Prostate gland (tissue), 2 donors: ENCODE measurements at regions not wholly inside any gene's neighbourhood (a gene's known extent, or its start where the extent isn't known, plus 50 kb on each side); places are given as distances from the start of the nearest gene placed in this dataset.

Experiments
- DNase-seq: peaks from one replicate; pipeline ENCODE4 v3.0.0-alpha.2; 2019; ENCODE audit warnings: low spot score
- H3K27ac ChIP-seq, 2 donors: fragments of 200-600 bp; sonication (generic); 2 replicates each; pipeline ENCODE4 v1.5.1; 2017 to 2019
- H3K27me3 ChIP-seq: fragments of 200-600 bp; sonication (generic); replicated peaks from 2 replicates; pipeline ENCODE4 v1.5.1; 2019; ENCODE audit not compliant: insufficient read depth
- H3K36me3 ChIP-seq, 2 donors: fragments of 200-600 bp; sonication (generic); 1 replicate in 1 of 2; 2 replicates in 1 of 2; pipeline versions ENCODE4 v1.5.1 to v1.8.1; 2017 to 2019
- H3K4me1 ChIP-seq: fragments of 200-600 bp; sonication (generic); replicated peaks from 2 replicates; pipeline ENCODE4 v1.5.1; 2019
- H3K4me3 ChIP-seq, 2 donors: fragments of 200-600 bp; sonication (generic); 2 replicates each; pipeline ENCODE4 v1.5.1; 2017 to 2019
- H3K9me3 ChIP-seq: fragments of 200-600 bp; sonication (generic); 2 replicates; pipeline ENCODE4 v1.5.1; 2017
- CTCF ChIP-seq, 4 experiments: fragments of 200-600 bp in 2 of 4; fragments of 450-650 bp in 2 of 4; sonication (generic) in 2 of 4; IDR thresholded peaks; 1 replicate in 3 of 4; 2 replicates in 1 of 4; pipeline ENCODE4 v1.5.1; 2016 to 2019; ENCODE audit warnings: antibody characterized with exemption in 4 of 4, mild to moderate bottlenecking in 2 of 4, moderate library complexity in 2 of 4
- POLR2A ChIP-seq: fragments of 450-650 bp; IDR thresholded peaks from one replicate; pipeline ENCODE4 v1.6.1; 2016; ENCODE audit warnings: antibody characterized with exemption, mild to moderate bottlenecking
- POLR2AphosphoS5 ChIP-seq: sonication (generic); formaldehyde crosslinking; IDR thresholded peaks from one replicate; pipeline ENCODE4 v1.6.1; 2017; ENCODE audit warnings: antibody characterized with exemption
- WGBS: methylation state at CpG from one replicate; pipeline ENCODE4 v1.1.5; 2018; 5-methylcytosine and 5-hydroxymethylcytosine counted together
- intact Hi-C: fragments of 100-400 bp; cut with DNase I; formaldehyde crosslinking; loops from one replicate; pipeline ENCODE4 v1.14.2; 2022

DNA sequence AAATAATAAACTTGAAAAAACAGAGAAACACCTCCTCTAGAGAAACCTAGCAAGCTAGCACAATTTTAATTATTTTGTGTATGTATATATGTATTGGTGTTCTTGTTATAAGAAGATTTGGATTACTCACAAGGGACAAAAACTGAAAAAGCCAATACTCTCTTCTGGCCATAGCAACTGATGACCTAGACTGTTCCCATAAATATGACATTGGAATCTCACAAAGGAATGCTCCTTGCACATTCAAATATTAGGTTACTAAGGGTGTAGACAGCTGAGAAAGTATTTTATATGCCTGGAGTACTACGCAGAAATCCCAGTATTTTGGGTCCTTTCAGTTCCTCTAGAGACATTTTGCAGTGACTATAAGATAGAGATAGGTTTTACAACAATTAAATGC, 279.4 kb downstream of the FZD1 start:
- DNase-seq, result no peak
- TF ChIP-seq CTCF (IDR thresholded peaks at IDR 0.05), result no peak
- TF ChIP-seq POLR2A, result no peak
- TF ChIP-seq POLR2AphosphoS5, result no peak
- WGBS, result 71% methylated on average over 1 of the region's 1 CpG

DNA sequence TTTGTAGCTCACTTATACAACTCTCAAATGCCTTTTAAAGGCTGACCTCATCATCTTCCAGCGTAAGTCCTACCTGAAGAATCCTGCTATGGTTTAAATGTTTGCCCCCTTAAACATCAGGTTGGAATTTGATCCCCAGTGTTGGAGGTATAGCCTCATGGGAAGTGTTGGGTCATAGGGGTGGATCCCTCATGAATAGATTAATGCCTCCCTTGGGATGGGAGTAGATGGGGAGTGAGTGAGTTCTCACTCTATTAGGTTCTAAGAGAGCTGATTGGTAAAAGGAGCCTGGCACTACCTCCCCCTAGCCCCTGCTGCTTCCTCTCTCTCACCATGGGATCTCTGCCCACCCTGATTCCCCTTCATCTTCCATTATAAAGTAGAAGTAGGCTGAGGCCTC, 285.6 kb downstream of the FZD1 start:
- H3K9me3 ChIP-seq, result no peaks in the 10 kb centered on the region
- peak overlapping the region in 1 of 2 donors; percentile 64 for H3K27ac ChIP-seq
- no peak for DNase-seq
- H3K4me1 ChIP-seq, result peaks cover 16% of the 10 kb centered on the region
- H3K36me3 ChIP-seq, result no peaks in the 10 kb centered on the region
- intact Hi-C loops, result no loop called here
- H3K27me3 ChIP-seq, result no peaks in the 10 kb centered on the region
- no peak for TF ChIP-seq POLR2A
- no peak for TF ChIP-seq POLR2AphosphoS5
- TF ChIP-seq CTCF (IDR thresholded peaks at IDR 0.05), result no peak
- no peak overlapping the region for H3K4me3 ChIP-seq
- 95% methylated on average over 1 of the region's 1 CpG for WGBS

More for the DNA sequence above, 279.4 kb downstream of the FZD1 start:
- Histone ChIP-seq H3K9me3 (no peaks in the 10 kb centered on the region), H3K4me3 (no peak overlapping the region), H3K4me1 (no peaks in the 10 kb centered on the region), H3K27ac (no peak overlapping the region), H3K27me3 (no peaks in the 10 kb centered on the region), H3K36me3 (no peaks in the 10 kb centered on the region)
- intact Hi-C loops, result no loop called here

GRCh38 chr7:91550931-91551330, 286.7 kb downstream of the FZD1 start:
- Histone ChIP-seq H3K9me3 (no peaks in the 10 kb centered on the region), H3K4me1 (peaks cover 16% of the 10 kb centered on the region), H3K27me3 (no peaks in the 10 kb centered on the region), H3K4me3 (no peak overlapping the region), H3K27ac (peak overlapping the region; percentile 12 to 64), H3K36me3 (no peaks in the 10 kb centered on the region)
- WGBS, result 48% methylated on average over 1 of the region's 1 CpG
- DNase-seq, result no peak
- TF ChIP-seq POLR2AphosphoS5 (no peak), POLR2A (no peak), CTCF (IDR thresholded peaks at IDR 0.05) (no peak)
- intact Hi-C loops, result no loop called here

GRCh38 chr7:91551377-91552175, 287.3 kb downstream of the FZD1 start:
- TF ChIP-seq POLR2AphosphoS5 (peak; percentile 14), POLR2A (no peak), CTCF (IDR thresholded peaks at IDR 0.05) (no peak)
- WGBS, result 38% methylated on average over 5 of the region's 5 CpGs
- Histone ChIP-seq H3K9me3 (no peaks in the 10 kb centered on the region), H3K27me3 (no peaks in the 10 kb centered on the region), H3K4me1 (peaks cover 16% of the 10 kb centered on the region), H3K27ac (peak overlapping the region; percentile 12 to 64), H3K36me3 (no peaks in the 10 kb centered on the region), H3K4me3 (no peak overlapping the region)
- intact Hi-C loops, result no loop called here
- DNase-seq, result no peak

- DNase-seq, result no peak
- no peaks in the 10 kb centered on the region for H3K27me3 ChIP-seq
- WGBS, result 87% methylated on average over 3 of the region's 3 CpGs
- no peaks in the 10 kb centered on the region for H3K9me3 ChIP-seq
- intact Hi-C loops, result no loop called here
- no peak overlapping the region for H3K27ac ChIP-seq
- peaks cover 16% of the 10 kb centered on the region for H3K4me1 ChIP-seq
- no peak overlapping the region for H3K4me3 ChIP-seq
- H3K36me3 ChIP-seq, result no peaks in the 10 kb centered on the region
- TF ChIP-seq CTCF (IDR thresholded peaks at IDR 0.05) (no peak), POLR2AphosphoS5 (no peak), POLR2A (no peak)
Observed at GRCh38 chr7:91553410-91553895, 289.2 kb downstream of the FZD1 start.
